ENCODE measurements at regions not wholly inside any gene's neighbourhood (a gene's known extent, or its start where the extent isn't known, plus 50 kb on each side); places are given as distances from the start of the nearest gene placed in this dataset.

- Histone ChIP-seq H3K27ac (ENCODE audit: extremely low read depth, low read depth, low read length) (no peak overlapping the region), H3K36me3 (ENCODE audit: control insufficient read depth in 2 of 2, insufficient read depth in 1 of 2, low read length in 2 of 2) (no peaks in the 10 kb centered on the region), H3K4me3 (ENCODE audit: low read depth, low read length) (no peak overlapping the region), H3K4me1 (ENCODE audit: control insufficient read depth, insufficient read depth, low read length) (peaks cover 3% of the 10 kb centered on the region; the same call in 1 of the 2 replicates), H3K9me3 (ENCODE audit: control insufficient read depth, insufficient read depth, low read depth, low read length) (no peaks in the 10 kb centered on the region)
- no peak for TF ChIP-seq ZNF394 (tag by site-specific recombination; IDR thresholded peaks at IDR 0.05; ENCODE audit: borderline replicate concordance)
- no peak for TF ChIP-seq ZNF560 (tag by site-specific recombination; IDR thresholded peaks at IDR 0.05; ENCODE audit: borderline replicate concordance)
- no peak for TF ChIP-seq ZNF701 (tag by site-specific recombination; IDR thresholded peaks at IDR 0.05)
- no peak for TF ChIP-seq ZNF132 (tag by site-specific recombination; IDR thresholded peaks at IDR 0.05; ENCODE audit: borderline replicate concordance)
- no peak for TF ChIP-seq ZNF654 (tag by site-specific recombination; IDR thresholded peaks at IDR 0.05; ENCODE audit: low read depth)
- no peak for TF ChIP-seq ZNF362 (tag by site-specific recombination; IDR thresholded peaks at IDR 0.05)
- TF ChIP-seq PRDM1 (tag by site-specific recombination; IDR thresholded peaks at IDR 0.05), result no peak
- TF ChIP-seq ZNF785 (tag by site-specific recombination; IDR thresholded peaks at IDR 0.05), result no peak
- no peak for TF ChIP-seq ZFP3 (tag by site-specific recombination; IDR thresholded peaks at IDR 0.05; ENCODE audit: low read depth)
- CTCF ChIA-PET, result interaction anchor here (0.6 to 0.8 kb wide), 2 partner anchors 8 to 70 kb away, joined by 3 read pairs; no protein-coding TSS in a partner anchor
- POLR2A ChIA-PET, result no interaction called here
These were observed 79.3 kb upstream of the NAA20 start for GRCh38 chr20:19937651-19938420.

GRCh38 chr20:19938421-19939090, 78.6 kb upstream of the NAA20 start:
- Histone ChIP-seq H3K4me3 (ENCODE audit: low read depth, low read length) (no peak overlapping the region), H3K36me3 (ENCODE audit: control insufficient read depth in 2 of 2, insufficient read depth in 1 of 2, low read length in 2 of 2) (no peaks in the 10 kb centered on the region), H3K4me1 (ENCODE audit: control insufficient read depth, insufficient read depth, low read length) (peaks cover 3% of the 10 kb centered on the region; the same call in 1 of the 2 replicates), H3K27ac (ENCODE audit: extremely low read depth, low read depth, low read length) (no peak overlapping the region), H3K9me3 (ENCODE audit: control insufficient read depth, insufficient read depth, low read depth, low read length) (no peaks in the 10 kb centered on the region)
- CTCF ChIA-PET, result no interaction called here
- POLR2A ChIA-PET, result no interaction called here
- TF ChIP-seq ZNF544 (tag by site-specific recombination; IDR thresholded peaks at IDR 0.05) (no peak), ZNF514 (tag by site-specific recombination; IDR thresholded peaks at IDR 0.05) (no peak), ZNF18 (tag by site-specific recombination; IDR thresholded peaks at IDR 0.05) (no peak), PRDM10 (tag by site-specific recombination; IDR thresholded peaks at IDR 0.05) (no peak), ATF2 (tag by site-specific recombination; IDR thresholded peaks at IDR 0.05; ENCODE audit: low read depth) (no peak), ZNF362 (tag by site-specific recombination; IDR thresholded peaks at IDR 0.05) (no peak), ZFP41 (tag by site-specific recombination; IDR thresholded peaks at IDR 0.05; ENCODE audit: borderline replicate concordance) (no peak), ZNF223 (tag by site-specific recombination; IDR thresholded peaks at IDR 0.05) (no peak), ZNF24 (tag by site-specific recombination; IDR thresholded peaks at IDR 0.05) (no peak)
- TF ChIP-seq, protein P1, sequence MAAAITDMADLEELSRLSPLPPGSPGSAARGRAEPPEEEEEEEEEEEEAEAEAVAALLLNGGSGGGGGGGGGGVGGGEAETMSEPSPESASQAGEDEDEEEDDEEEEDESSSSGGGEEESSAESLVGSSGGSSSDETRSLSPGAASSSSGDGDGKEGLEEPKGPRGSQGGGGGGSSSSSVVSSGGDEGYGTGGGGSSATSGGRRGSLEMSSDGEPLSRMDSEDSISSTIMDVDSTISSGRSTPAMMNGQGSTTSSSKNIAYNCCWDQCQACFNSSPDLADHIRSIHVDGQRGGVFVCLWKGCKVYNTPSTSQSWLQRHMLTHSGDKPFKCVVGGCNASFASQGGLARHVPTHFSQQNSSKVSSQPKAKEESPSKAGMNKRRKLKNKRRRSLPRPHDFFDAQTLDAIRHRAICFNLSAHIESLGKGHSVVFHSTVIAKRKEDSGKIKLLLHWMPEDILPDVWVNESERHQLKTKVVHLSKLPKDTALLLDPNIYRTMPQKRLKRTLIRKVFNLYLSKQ (tag by site-specific recombination; IDR thresholded peaks at IDR 0.05; ENCODE audit: borderline replicate concordance), result no peak
- TF ChIP-seq, protein P2, sequence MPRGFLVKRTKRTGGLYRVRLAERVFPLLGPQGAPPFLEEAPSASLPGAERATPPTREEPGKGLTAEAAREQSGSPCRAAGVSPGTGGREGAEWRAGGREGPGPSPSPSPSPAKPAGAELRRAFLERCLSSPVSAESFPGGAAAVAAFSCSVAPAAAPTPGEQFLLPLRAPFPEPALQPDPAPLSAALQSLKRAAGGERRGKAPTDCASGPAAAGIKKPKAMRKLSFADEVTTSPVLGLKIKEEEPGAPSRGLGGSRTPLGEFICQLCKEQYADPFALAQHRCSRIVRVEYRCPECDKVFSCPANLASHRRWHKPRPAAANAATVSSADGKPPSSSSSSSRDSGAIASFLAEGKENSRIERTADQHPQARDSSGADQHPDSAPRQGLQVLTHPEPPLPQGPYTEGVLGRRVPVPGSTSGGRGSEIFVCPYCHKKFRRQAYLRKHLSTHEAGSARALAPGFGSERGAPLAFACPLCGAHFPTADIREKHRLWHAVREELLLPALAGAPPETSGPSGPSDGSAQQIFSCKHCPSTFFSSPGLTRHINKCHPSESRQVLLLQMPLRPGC (tag by site-specific recombination; IDR thresholded peaks at IDR 0.05), result no peak

Measured in HEK293 (cell line).